GM12878 (cell line): ENCODE measurements at regions not wholly inside any gene's neighbourhood (a gene's known extent, or its start where the extent isn't known, plus 50 kb on each side); places are given as distances from the start of the nearest gene placed in this dataset.

ENCODE experiments used
- ATF7 ChIP-seq: fragments of 450-650 bp; IDR thresholded peaks from 2 replicates; pipeline ENCODE4 v1.6.1; 2016; ENCODE audit warnings: low read depth, mild to moderate bottlenecking
- BHLHE40 ChIP-seq, 2 experiments: fragments of 450-650 bp in 1 of 2; IDR thresholded peaks; 2 replicates each; pipeline ENCODE4 v1.6.1; 2011 to 2017; ENCODE audit warnings: low read depth in 2 of 2, borderline replicate concordance in 1 of 2, improper control_type of control experiment in 1 of 2, low read length in 1 of 2, mild to moderate bottlenecking in 1 of 2
- CBFB ChIP-seq: IDR thresholded peaks from 2 replicates; pipeline ENCODE4 v1.6.1; 2016; ENCODE audit warnings: antibody characterized with exemption, low read depth
- CEBPB ChIP-seq, 2 experiments: fragments of 150-350 bp in 1 of 2; IDR thresholded peaks; 2 replicates each; pipeline ENCODE4 v1.6.1; 2012 to 2014; ENCODE audit warnings: low read depth in 2 of 2, low read length in 2 of 2, borderline replicate concordance in 1 of 2, inconsistent platforms in 1 of 2
- FOS ChIP-seq: IDR thresholded peaks from 3 replicates; pipeline ENCODE4 v1.6.1; 2011; ENCODE audit warnings: borderline replicate concordance; ENCODE audit not compliant: insufficient read length; ENCODE audit errors: extremely low read depth
- NR2C1 ChIP-seq: fragments of 450-650 bp; IDR thresholded peaks from 2 replicates; pipeline ENCODE4 v1.6.1; 2017; ENCODE audit warnings: antibody characterized with exemption, mild to moderate bottlenecking, moderate library complexity
- PML ChIP-seq: IDR thresholded peaks from 2 replicates; pipeline ENCODE4 v1.6.1; 2012; ENCODE audit warnings: low read length, inconsistent platforms
- SUPT20H ChIP-seq: IDR thresholded peaks from 2 replicates; pipeline ENCODE4 v1.6.1; 2011; ENCODE audit warnings: low read depth, mild to moderate bottlenecking, low read length, moderate library complexity, borderline replicate concordance; ENCODE audit not compliant: control insufficient read depth
- TAF1 ChIP-seq: IDR thresholded peaks from 2 replicates; pipeline ENCODE4 v1.6.1; 2011; ENCODE audit warnings: mild to moderate bottlenecking, low read depth, low read length, borderline replicate concordance
- YY1 ChIP-seq: IDR thresholded peaks from 2 replicates; pipeline ENCODE4 v1.6.1; 2011; ENCODE audit warnings: low read depth, mild to moderate bottlenecking, low read length
- TF ChIP-seq, protein P1 (sequence below): fragments of 450-650 bp; IDR thresholded peaks from 2 replicates; pipeline ENCODE4 v1.6.1; 2017; ENCODE audit warnings: low read depth, mild to moderate bottlenecking, moderate library complexity
- TF ChIP-seq, protein P2 (sequence below): fragments of 450-650 bp; IDR thresholded peaks from 2 replicates; pipeline ENCODE4 v1.6.1; 2017; ENCODE audit warnings: mild to moderate bottlenecking, low read depth, inconsistent platforms; ENCODE audit not compliant: poor library complexity, severe bottlenecking
- TF ChIP-seq, protein P3 (sequence below): IDR thresholded peaks from 2 replicates; pipeline ENCODE4 v1.6.1; 2012; ENCODE audit warnings: low read depth, low read length, improper control_type of control experiment
- TF ChIP-seq, protein P4 (sequence below): fragments of 450-650 bp; IDR thresholded peaks from 2 replicates; pipeline ENCODE4 v1.6.1; 2016; ENCODE audit warnings: mild to moderate bottlenecking, moderate library complexity, borderline replicate concordance
- TF ChIP-seq, protein P5 (sequence below): fragments of 450-650 bp; IDR thresholded peaks from 2 replicates; pipeline ENCODE4 v1.6.1; 2017; ENCODE audit warnings: mild to moderate bottlenecking, moderate library complexity

DNA sequence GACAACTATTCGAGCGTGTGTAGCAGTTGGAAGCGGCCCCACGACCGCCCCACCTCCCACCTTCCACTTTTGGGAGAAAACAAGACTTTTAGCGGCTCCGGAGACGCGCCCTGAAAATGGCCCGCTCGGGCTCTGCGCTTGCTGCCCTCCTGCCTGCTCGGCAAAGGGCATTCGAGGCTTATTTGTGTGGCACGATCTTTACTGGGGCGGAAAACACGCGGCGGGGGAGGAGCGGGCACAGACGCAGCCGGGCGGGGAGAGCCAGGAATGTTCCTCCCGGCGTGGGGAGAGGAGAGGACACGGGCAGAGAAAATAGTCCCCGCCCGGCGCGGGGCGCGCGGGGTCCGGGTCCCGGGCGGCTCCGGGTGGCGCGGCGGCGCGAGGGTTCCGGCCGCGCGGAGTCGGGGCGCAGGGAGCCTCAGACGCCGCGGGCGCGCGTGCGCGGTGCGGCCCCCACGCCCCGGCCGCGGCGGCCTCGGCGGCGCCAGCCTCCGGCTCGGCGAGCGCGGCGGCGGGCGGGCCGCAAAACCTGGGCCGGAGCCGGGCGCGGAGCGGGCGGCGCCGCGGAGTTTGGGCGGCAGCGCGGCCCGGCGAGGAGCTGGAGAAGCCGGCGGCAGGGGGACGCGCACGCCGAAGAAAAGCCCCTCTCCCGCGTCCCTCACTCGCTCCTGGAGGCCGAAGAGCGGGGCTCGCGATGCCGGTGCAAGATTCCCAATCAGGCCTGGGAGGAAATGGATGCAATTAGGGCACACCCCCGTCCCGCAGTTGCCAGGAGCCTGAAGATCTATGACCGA, 90.0 kb upstream of the ARID1B start (continued):
- TF ChIP-seq, protein P1, sequence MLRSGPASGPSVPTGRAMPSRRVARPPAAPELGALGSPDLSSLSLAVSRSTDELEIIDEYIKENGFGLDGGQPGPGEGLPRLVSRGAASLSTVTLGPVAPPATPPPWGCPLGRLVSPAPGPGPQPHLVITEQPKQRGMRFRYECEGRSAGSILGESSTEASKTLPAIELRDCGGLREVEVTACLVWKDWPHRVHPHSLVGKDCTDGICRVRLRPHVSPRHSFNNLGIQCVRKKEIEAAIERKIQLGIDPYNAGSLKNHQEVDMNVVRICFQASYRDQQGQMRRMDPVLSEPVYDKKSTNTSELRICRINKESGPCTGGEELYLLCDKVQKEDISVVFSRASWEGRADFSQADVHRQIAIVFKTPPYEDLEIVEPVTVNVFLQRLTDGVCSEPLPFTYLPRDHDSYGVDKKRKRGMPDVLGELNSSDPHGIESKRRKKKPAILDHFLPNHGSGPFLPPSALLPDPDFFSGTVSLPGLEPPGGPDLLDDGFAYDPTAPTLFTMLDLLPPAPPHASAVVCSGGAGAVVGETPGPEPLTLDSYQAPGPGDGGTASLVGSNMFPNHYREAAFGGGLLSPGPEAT, result no peak
- peak; percentile 51 for TF ChIP-seq PML
- TF ChIP-seq FOS, result no peak
- TF ChIP-seq YY1, result no peak; the same call in 1 of the 2 replicates
- peak; percentile 28; the same call in 1 of the 2 replicates for TF ChIP-seq NR2C1
- 0 out of 2 replicates have a peak, but pooled peaks have one; percentile 3 for TF ChIP-seq CBFB
- TF ChIP-seq SUPT20H, result no peak
- TF ChIP-seq, protein P2, sequence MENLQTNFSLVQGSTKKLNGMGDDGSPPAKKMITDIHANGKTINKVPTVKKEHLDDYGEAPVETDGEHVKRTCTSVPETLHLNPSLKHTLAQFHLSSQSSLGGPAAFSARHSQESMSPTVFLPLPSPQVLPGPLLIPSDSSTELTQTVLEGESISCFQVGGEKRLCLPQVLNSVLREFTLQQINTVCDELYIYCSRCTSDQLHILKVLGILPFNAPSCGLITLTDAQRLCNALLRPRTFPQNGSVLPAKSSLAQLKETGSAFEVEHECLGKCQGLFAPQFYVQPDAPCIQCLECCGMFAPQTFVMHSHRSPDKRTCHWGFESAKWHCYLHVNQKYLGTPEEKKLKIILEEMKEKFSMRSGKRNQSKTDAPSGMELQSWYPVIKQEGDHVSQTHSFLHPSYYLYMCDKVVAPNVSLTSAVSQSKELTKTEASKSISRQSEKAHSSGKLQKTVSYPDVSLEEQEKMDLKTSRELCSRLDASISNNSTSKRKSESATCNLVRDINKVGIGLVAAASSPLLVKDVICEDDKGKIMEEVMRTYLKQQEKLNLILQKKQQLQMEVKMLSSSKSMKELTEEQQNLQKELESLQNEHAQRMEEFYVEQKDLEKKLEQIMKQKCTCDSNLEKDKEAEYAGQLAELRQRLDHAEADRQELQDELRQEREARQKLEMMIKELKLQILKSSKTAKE, result no peak
- no peak for TF ChIP-seq CEBPB (IDR thresholded peaks at IDR 0.05; ENCODE audit: borderline replicate concordance in 1 of 2, low read depth in 2 of 2, low read length in 2 of 2)
- TF ChIP-seq BHLHE40 (IDR thresholded peaks at IDR 0.05; ENCODE audit: borderline replicate concordance in 1 of 2, low read depth in 2 of 2, low read length in 1 of 2), result peak; percentile 9 to 60; a peak in 2 of 4 replicates
- peak; percentile 95 for TF ChIP-seq TAF1
- TF ChIP-seq, protein P3, sequence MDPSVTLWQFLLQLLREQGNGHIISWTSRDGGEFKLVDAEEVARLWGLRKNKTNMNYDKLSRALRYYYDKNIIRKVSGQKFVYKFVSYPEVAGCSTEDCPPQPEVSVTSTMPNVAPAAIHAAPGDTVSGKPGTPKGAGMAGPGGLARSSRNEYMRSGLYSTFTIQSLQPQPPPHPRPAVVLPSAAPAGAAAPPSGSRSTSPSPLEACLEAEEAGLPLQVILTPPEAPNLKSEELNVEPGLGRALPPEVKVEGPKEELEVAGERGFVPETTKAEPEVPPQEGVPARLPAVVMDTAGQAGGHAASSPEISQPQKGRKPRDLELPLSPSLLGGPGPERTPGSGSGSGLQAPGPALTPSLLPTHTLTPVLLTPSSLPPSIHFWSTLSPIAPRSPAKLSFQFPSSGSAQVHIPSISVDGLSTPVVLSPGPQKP, result no peak
- TF ChIP-seq, protein P4, sequence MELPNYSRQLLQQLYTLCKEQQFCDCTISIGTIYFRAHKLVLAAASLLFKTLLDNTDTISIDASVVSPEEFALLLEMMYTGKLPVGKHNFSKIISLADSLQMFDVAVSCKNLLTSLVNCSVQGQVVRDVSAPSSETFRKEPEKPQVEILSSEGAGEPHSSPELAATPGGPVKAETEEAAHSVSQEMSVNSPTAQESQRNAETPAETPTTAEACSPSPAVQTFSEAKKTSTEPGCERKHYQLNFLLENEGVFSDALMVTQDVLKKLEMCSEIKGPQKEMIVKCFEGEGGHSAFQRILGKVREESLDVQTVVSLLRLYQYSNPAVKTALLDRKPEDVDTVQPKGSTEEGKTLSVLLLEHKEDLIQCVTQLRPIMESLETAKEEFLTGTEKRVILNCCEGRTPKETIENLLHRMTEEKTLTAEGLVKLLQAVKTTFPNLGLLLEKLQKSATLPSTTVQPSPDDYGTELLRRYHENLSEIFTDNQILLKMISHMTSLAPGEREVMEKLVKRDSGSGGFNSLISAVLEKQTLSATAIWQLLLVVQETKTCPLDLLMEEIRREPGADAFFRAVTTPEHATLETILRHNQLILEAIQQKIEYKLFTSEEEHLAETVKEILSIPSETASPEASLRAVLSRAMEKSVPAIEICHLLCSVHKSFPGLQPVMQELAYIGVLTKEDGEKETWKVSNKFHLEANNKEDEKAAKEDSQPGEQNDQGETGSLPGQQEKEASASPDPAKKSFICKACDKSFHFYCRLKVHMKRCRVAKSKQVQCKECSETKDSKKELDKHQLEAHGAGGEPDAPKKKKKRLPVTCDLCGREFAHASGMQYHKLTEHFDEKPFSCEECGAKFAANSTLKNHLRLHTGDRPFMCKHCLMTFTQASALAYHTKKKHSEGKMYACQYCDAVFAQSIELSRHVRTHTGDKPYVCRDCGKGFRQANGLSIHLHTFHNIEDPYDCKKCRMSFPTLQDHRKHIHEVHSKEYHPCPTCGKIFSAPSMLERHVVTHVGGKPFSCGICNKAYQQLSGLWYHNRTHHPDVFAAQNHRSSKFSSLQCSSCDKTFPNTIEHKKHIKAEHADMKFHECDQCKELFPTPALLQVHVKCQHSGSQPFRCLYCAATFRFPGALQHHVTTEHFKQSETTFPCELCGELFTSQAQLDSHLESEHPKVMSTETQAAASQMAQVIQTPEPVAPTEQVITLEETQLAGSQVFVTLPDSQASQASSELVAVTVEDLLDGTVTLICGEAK, result no peak
- no peak for TF ChIP-seq ATF7
- TF ChIP-seq, protein P5, sequence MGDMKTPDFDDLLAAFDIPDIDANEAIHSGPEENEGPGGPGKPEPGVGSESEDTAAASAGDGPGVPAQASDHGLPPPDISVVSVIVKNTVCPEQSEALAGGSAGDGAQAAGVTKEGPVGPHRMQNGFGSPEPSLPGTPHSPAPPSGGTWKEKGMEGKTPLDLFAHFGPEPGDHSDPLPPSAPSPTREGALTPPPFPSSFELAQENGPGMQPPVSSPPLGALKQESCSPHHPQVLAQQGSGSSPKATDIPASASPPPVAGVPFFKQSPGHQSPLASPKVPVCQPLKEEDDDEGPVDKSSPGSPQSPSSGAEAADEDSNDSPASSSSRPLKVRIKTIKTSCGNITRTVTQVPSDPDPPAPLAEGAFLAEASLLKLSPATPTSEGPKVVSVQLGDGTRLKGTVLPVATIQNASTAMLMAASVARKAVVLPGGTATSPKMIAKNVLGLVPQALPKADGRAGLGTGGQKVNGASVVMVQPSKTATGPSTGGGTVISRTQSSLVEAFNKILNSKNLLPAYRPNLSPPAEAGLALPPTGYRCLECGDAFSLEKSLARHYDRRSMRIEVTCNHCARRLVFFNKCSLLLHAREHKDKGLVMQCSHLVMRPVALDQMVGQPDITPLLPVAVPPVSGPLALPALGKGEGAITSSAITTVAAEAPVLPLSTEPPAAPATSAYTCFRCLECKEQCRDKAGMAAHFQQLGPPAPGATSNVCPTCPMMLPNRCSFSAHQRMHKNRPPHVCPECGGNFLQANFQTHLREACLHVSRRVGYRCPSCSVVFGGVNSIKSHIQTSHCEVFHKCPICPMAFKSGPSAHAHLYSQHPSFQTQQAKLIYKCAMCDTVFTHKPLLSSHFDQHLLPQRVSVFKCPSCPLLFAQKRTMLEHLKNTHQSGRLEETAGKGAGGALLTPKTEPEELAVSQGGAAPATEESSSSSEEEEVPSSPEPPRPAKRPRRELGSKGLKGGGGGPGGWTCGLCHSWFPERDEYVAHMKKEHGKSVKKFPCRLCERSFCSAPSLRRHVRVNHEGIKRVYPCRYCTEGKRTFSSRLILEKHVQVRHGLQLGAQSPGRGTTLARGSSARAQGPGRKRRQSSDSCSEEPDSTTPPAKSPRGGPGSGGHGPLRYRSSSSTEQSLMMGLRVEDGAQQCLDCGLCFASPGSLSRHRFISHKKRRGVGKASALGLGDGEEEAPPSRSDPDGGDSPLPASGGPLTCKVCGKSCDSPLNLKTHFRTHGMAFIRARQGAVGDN, result peak; percentile 41; the same call in 1 of the 2 replicates
